AG09309 (cell line): ENCODE measurements at regions not wholly inside any gene's neighbourhood (a gene's known extent, or its start where the extent isn't known, plus 50 kb on each side); places are given as distances from the start of the nearest gene placed in this dataset.
A peak's percentile ranks its signal among the peaks of the same experiment; 100 is the strongest.

ENCODE experiments used
- DNase-seq: peaks from one replicate; pipeline ENCODE4 v3.0.0-alpha.2; 2010; ENCODE audit warnings: low read depth
- H3K4me3 ChIP-seq: 2 replicates; pipeline ENCODE4 v1.5.1; 2011; ENCODE audit warnings: mild to moderate bottlenecking, low read depth, low read length, moderate library complexity; ENCODE audit not compliant: control insufficient read depth
- TF ChIP-seq, protein P1 (sequence below): IDR thresholded peaks from 2 replicates; pipeline ENCODE4 v1.5.1; 2011; ENCODE audit warnings: mild to moderate bottlenecking, low read depth, low read length, inconsistent platforms; ENCODE audit not compliant: insufficient read depth, control insufficient read depth; ENCODE audit errors: missing control alignments

DNA sequence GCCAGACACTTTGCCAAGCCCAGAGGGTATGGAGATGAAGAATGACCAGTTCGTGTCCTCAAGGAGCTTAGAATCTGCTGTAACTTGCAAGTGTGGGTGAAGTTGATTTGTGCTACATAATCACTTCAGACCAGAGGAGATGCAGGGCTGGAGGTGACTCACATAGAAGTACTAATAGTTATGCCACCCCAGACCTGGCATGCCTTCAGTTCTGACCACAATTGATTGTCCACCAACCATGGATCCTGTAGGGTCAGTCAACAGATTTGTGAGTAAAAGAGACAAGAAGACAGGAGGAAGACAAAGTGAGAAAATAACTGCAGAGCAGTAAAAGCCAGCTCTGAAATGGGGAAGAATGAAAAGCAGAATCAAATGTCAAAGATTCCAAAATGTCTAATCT lies 51.2 kb upstream of the BMPER start:
- TF ChIP-seq, protein P1, sequence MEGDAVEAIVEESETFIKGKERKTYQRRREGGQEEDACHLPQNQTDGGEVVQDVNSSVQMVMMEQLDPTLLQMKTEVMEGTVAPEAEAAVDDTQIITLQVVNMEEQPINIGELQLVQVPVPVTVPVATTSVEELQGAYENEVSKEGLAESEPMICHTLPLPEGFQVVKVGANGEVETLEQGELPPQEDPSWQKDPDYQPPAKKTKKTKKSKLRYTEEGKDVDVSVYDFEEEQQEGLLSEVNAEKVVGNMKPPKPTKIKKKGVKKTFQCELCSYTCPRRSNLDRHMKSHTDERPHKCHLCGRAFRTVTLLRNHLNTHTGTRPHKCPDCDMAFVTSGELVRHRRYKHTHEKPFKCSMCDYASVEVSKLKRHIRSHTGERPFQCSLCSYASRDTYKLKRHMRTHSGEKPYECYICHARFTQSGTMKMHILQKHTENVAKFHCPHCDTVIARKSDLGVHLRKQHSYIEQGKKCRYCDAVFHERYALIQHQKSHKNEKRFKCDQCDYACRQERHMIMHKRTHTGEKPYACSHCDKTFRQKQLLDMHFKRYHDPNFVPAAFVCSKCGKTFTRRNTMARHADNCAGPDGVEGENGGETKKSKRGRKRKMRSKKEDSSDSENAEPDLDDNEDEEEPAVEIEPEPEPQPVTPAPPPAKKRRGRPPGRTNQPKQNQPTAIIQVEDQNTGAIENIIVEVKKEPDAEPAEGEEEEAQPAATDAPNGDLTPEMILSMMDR = no peak
- peak; percentile 70 for DNase-seq
- no peak overlapping the region for H3K4me3 ChIP-seq

DNA sequence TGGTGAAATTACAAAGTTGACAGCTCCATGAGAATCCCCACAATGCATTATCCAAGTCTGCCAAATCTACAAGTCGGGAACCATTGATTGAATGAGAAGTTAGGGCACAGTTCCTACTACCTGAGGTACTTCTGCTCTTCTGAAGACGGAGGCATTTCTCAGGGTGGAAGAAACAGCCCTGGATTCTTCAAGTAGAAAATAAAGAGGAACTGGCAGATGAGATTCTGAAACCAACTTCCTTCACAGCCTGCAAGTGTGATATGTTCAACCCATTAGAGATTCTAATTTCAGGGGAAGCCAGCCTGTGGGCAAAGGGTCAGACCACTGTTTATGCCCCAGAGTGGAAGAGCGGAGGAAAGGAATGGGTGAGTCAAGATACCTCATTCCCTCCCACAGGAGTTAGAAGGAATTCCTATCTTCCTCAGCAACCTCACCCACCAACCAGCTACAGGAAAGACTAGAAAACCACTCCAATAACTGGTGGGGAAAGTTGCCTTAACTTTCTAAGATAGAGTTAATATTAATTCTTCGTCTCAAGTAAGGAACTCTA lies 50.5 kb upstream of the BMPER start:
- no peak for DNase-seq
- TF ChIP-seq, protein P1 = no peak
- H3K4me3 ChIP-seq = no peak overlapping the region
